NCI-H2171 (cell line): ENCODE measurements at regions not wholly inside any gene's neighbourhood (a gene's known extent, or its start where the extent isn't known, plus 50 kb on each side); places are given as distances from the start of the nearest gene placed in this dataset.
"Not testable (repeated sequence)": the region's sequence is repeated elsewhere in the genome, so short reads cannot be mapped to it uniquely, and the experiment has no call there.

Source experiments
- DNase-seq: peaks from one replicate; lab custom pipeline; 2025; lab: John Stamatoyannopoulos, UW

GRCh38 chr10:123221418-123221817 lies 67.2 kb downstream of the BUB3 start:
- no peak for DNase-seq

- DNase-seq, result no peak
These were observed 68.6 kb downstream of the BUB3 start for GRCh38 chr10:123222832-123223231.

GRCh38 chr10:123227706-123228105 lies 73.5 kb downstream of the BUB3 start:
- DNase-seq, result no peak

GRCh38 chr10:123229927-123230630 lies 75.9 kb downstream of the BUB3 start:
- DNase-seq, result no peak

GRCh38 chr10:123232879-123233278 lies 78.7 kb downstream of the BUB3 start:
- not testable (repeated sequence) for DNase-seq

DNA sequence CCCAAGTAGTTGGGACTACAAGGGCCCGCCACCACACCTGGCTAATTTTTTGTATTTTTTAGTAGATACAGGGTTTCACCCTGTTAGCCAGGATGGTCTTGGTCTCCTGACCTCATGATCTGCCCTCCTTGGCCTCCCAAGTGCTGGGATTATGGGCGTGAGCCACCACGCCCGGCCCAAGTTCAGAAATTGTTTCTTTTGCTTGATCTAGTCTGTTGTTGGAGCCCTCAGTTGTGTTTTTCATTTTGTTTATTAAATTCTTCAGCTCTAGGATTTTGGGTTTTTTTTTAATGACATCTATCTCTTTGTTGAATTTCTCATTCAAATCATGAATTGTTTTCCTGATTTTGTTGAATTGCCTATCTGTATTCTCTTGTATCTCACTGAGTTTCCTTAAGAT lies 80.8 kb downstream of the BUB3 start:
- not testable (repeated sequence) for DNase-seq

DNA sequence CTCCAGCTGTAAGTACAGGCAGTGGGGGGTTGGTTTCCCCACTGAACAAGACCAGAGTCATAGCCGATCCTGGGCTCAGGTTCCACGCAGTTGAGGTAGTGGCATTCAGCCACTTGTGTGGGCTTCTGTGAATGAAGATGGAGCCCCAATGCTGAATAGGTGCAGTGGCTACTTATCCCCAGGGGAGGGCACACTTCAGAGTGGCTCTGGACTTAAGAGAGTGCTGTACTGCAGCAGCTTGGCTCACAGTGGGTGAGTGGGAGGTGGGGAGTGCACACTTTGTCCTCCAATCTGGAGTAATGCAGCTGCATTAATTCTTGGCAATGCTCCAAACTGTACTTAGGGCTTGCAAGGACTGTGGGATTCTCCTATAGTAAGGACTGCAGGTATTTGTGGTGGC lies 81.9 kb downstream of the BUB3 start:
- no peak for DNase-seq

GRCh38 chr10:123240250-123240649 lies 86.0 kb downstream of the BUB3 start:
- no peak for DNase-seq

- DNase-seq, result no peak
These were observed 86.6 kb downstream of the BUB3 start for GRCh38 chr10:123240776-123241175.

DNA sequence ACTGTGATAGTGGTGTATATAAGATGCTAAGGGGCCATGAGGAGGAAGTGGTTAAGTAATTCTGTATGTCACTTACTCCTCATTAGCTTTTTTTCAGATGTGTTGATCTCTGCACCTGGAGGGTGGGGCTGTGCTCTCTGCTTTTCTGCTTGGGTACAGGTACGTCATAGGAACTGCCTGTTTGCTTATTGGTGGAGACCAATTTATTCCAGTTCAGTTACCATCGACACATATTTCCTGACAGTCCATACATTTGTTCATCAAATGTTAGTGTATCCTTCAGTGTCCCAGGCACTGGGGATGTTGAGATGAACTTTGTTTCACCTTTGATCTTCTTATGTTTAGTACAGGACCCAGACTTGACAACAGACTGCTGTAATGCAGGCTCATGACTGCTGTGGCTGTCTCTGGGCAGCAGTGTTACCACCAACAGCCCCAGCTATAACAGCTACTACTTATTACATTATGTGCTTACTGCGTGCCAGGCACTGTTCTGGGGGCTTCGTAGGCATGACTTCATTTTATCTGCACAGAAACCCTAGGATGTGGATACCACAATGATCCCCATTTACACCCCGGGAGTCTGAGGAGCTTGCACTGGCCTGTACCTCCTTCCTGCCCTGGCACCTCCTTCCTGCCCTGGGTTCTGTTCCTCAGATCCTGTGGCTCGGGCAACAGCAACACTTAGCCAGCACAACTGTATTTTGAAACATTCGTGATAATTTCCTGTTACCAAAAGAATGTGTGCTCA lies 87.4 kb downstream of the BUB3 start:
- no peak for DNase-seq

GRCh38 chr10:123244747-123245146 lies 90.5 kb downstream of the BUB3 start:
- DNase-seq, result no peak

GRCh38 chr10:123245264-123245663 lies 91.1 kb downstream of the BUB3 start:
- DNase-seq, result no peak

DNA sequence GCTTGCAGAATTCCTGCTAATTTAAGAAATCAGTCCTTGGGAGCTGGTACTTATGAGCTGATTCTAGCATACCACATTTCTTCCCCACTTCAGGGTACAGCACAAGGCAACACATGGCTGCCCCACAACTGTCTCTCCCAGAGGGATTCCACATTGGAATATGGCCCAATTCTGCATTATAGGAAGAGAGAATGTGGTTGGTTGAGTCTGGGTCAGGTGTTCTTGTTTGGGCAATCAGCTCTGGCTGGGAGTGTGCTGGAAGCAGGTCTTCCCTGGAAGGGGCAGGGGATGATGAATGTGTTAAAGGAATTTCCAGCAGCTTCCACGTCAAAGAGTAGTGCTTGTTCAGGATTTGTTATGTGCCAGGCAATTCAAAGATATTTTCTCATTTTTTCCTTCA lies 95.7 kb downstream of the BUB3 start:
- DNase-seq, result peak; percentile 70

GRCh38 chr10:123250640-123251039 lies 96.4 kb downstream of the BUB3 start:
- no peak for DNase-seq

DNA sequence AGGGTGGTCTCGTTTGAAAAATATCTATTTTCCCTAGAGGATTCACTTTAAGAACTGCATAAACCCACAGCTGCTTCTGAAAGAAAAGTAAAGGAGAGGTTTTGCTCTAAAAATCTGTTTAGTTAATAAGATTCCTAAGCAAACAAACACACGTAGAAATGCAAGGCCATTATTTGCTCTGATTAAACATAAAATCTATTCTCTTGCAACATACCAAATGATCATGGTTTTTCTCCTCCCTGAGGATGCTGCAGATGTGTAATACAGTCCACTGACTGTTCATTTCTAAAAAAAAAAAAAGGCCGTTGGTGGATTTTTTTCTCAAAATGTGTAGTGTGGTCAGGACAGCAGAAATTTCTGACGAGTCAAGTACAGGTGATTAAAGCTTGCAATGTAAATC lies 98.6 kb downstream of the BUB3 start:
- no peak for DNase-seq

- not testable (repeated sequence) for DNase-seq
These were observed 100.1 kb downstream of the BUB3 start for GRCh38 chr10:123254343-123254742.

- no peak for DNase-seq
These were observed 103.8 kb downstream of the BUB3 start for GRCh38 chr10:123257904-123258456.

GRCh38 chr10:123259081-123259480 lies 104.9 kb downstream of the BUB3 start:
- DNase-seq, result no peak

GRCh38 chr10:123259791-123260190 lies 105.6 kb downstream of the BUB3 start:
- DNase-seq, result no peak

GRCh38 chr10:123262456-123262855 lies 108.3 kb downstream of the BUB3 start:
- DNase-seq, result no peak

DNA sequence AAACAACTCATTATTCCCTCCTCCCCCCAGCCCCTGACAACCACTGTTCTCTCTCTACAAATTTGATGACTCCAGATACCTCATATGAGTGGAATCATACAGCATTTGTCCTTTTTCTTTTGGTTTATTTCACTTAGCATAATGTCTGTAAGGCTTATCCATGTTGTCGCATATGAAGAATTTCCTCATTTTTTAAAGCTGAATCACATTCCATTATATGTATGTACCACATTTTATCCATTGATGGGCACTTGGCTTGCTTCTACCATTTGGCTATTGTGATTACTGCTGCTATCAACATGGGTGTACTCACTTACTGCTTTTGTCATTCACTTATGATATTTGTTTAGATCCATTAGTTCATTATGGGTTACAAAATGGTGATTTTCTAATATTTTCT lies 112.8 kb downstream of the BUB3 start:
- no peak for DNase-seq

- DNase-seq, result no peak
These were observed 114.9 kb downstream of the BUB3 start for GRCh38 chr10:123269017-123269552.

GRCh38 chr10:123269675-123270074 lies 115.5 kb downstream of the BUB3 start:
- no peak for DNase-seq
